Right lobe of liver (tissue), 4 donors: ENCODE measurements at regions not wholly inside any gene's neighbourhood (a gene's known extent, or its start where the extent isn't known, plus 50 kb on each side); places are given as distances from the start of the nearest gene placed in this dataset.

Experiments used
- CTCF ChIP-seq, 4 donors: fragments of 200-600 bp in 3 of 4; fragments of 450-650 bp in 1 of 4; IDR thresholded peaks; one replicate each; pipeline versions ENCODE4 v1.5.1 to v1.8.0; 2016 to 2022; ENCODE audit warnings: antibody characterized with exemption in 4 of 4, mild to moderate bottlenecking in 2 of 4
- POLR2A ChIP-seq: fragments of 450-650 bp; IDR thresholded peaks from one replicate; pipeline ENCODE4 v1.6.1; 2017; ENCODE audit warnings: antibody characterized with exemption, mild to moderate bottlenecking
- donor health status: DM: no; HTN: no; CAD: no.
- donor health status: DM: no; HTN: no; CAD: no.
- donor health status: DM: no; HTN: yes; CAD: no.

GRCh38 chr13:76809389-76809788 is 76.8 kb downstream of the KCTD12 start:
- TF ChIP-seq CTCF (IDR thresholded peaks at IDR 0.05): no peak
- no peak for TF ChIP-seq POLR2A
